CD4-positive, alpha-beta T cell treated with Interleukin-1 beta for 1 hour (primary cell): ENCODE measurements at regions not wholly inside any gene's neighbourhood (a gene's known extent, or its start where the extent isn't known, plus 50 kb on each side); places are given as distances from the start of the nearest gene placed in this dataset.

Experiments
- DNase-seq, 2 donors: peaks; one replicate each; pipeline ENCODE4 v3.0.0-alpha.2; 2020 to 2022

GRCh38 chr18:72940986-72941385 lies 73.2 kb upstream of the NETO1 start:
- DNase-seq: no peak

GRCh38 chr18:72940509-72940908 lies 72.7 kb upstream of the NETO1 start:
- DNase-seq: no peak

- no peak for DNase-seq
These were observed 68.0 kb upstream of the NETO1 start for GRCh38 chr18:72935744-72936143.

GRCh38 chr18:72922895-72923294 lies 55.1 kb upstream of the NETO1 start:
- no peak for DNase-seq
